Thyroid gland (tissue), 4 donors: ENCODE measurements at regions not wholly inside any gene's neighbourhood (a gene's known extent, or its start where the extent isn't known, plus 50 kb on each side); places are given as distances from the start of the nearest gene placed in this dataset.

ENCODE experiments used
- CTCF ChIP-seq, 6 experiments: fragments of 200-600 bp in 3 of 6; fragments of 450-650 bp in 3 of 6; sonication (generic) in 3 of 6; IDR thresholded peaks; one replicate each; pipeline ENCODE4 v1.5.1; 2016 to 2019; ENCODE audit warnings: antibody characterized with exemption in 6 of 6, mild to moderate bottlenecking in 2 of 6, inconsistent platforms in 1 of 6, moderate library complexity in 1 of 6
- POLR2A ChIP-seq, 2 donors: fragments of 450-650 bp; IDR thresholded peaks; one replicate each; pipeline ENCODE4 v1.6.1; 2017; ENCODE audit warnings: antibody characterized with exemption in 2 of 2, mild to moderate bottlenecking in 2 of 2, moderate library complexity in 1 of 2

DNA sequence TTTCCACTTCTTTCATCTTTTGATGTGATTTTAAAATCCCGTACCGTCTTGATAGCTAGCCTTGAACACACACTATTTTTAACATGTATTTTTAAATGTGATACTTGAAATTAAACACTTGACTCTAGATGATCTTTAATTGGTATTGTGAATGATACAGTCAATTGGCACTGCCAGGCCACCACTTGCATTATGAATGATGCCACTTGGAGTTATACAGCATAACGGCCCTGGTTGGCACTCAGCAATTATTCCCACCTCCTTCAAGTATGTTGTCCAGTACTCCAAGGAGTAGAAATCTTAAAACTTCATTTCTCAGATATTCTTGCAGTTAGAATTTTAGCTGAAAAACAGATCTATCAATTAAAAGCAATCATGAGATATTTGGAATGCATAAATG is 62.9 kb downstream of the TENT5A start:
- no peak for TF ChIP-seq CTCF (IDR thresholded peaks at IDR 0.05)
- no peak for TF ChIP-seq POLR2A (IDR thresholded peaks at IDR 0.05)
